Endothelial cell (in vitro differentiated cells): ENCODE measurements at regions not wholly inside any gene's neighbourhood (a gene's known extent, or its start where the extent isn't known, plus 50 kb on each side); places are given as distances from the start of the nearest gene placed in this dataset.

Source experiments
- DNase-seq: peaks from one replicate; pipeline ENCODE4 v3.0.0; 2021; ENCODE audit warnings: low spot score
- H3K27ac Mint-ChIP-seq: one replicate; pipeline ENCODE4 v1.8.0; 2021; ENCODE audit warnings: mixed read lengths, inconsistent platforms; ENCODE audit not compliant: unreplicated experiment
- H3K27me3 Mint-ChIP-seq: one replicate; pipeline ENCODE4 v1.8.0; 2021; ENCODE audit warnings: mild to moderate bottlenecking, moderate library complexity, mixed read lengths, inconsistent platforms; ENCODE audit not compliant: unreplicated experiment
- H3K36me3 Mint-ChIP-seq: one replicate; pipeline ENCODE4 v1.8.0; 2021; ENCODE audit warnings: mild to moderate bottlenecking, low read depth, mixed read lengths, inconsistent platforms; ENCODE audit not compliant: unreplicated experiment
- H3K4me1 Mint-ChIP-seq: one replicate; pipeline ENCODE4 v1.8.0; 2021; ENCODE audit warnings: mild to moderate bottlenecking, mixed read lengths, inconsistent platforms; ENCODE audit not compliant: unreplicated experiment
- H3K4me3 Mint-ChIP-seq: one replicate; pipeline ENCODE4 v1.8.0; 2021; ENCODE audit warnings: mild to moderate bottlenecking, mixed read lengths, inconsistent platforms; ENCODE audit not compliant: unreplicated experiment
- H3K9me3 Mint-ChIP-seq: one replicate; pipeline ENCODE4 v1.8.0; 2021; ENCODE audit warnings: mixed read lengths, inconsistent platforms; ENCODE audit not compliant: unreplicated experiment
- TF ChIP-seq, protein P1 (sequence below): fragments of 200-600 bp; sonication (generic); IDR thresholded peaks from one replicate; pipeline ENCODE4 v1.5.0; 2021; ENCODE audit warnings: antibody characterized with exemption; ENCODE audit not compliant: unreplicated experiment

DNA sequence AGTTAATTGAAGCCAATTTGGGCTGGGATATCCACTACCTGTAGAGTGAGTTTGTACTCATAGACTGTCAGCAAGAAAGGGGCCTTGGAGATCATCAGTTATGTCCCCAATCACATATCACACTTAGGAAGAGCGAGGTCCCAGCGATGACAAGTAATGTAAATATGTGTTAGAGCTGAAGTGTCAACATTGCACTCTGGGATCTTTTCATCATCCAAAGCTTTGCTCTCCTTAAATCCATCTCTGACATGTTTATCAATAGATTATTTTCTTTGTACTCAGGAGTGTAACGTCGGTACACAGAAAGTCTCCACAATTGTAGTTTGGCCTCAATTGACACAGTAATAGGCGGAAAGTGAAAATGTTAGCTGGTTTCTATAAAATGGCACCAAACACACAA, 113.7 kb upstream of the TPRG1 start:
- TF ChIP-seq, protein P1, sequence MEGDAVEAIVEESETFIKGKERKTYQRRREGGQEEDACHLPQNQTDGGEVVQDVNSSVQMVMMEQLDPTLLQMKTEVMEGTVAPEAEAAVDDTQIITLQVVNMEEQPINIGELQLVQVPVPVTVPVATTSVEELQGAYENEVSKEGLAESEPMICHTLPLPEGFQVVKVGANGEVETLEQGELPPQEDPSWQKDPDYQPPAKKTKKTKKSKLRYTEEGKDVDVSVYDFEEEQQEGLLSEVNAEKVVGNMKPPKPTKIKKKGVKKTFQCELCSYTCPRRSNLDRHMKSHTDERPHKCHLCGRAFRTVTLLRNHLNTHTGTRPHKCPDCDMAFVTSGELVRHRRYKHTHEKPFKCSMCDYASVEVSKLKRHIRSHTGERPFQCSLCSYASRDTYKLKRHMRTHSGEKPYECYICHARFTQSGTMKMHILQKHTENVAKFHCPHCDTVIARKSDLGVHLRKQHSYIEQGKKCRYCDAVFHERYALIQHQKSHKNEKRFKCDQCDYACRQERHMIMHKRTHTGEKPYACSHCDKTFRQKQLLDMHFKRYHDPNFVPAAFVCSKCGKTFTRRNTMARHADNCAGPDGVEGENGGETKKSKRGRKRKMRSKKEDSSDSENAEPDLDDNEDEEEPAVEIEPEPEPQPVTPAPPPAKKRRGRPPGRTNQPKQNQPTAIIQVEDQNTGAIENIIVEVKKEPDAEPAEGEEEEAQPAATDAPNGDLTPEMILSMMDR: no peak
- no peak for DNase-seq
- Mint-ChIP-seq H3K4me1 (no peaks in the 10 kb centered on the region), H3K27ac (no peak overlapping the region), H3K9me3 (no peaks in the 10 kb centered on the region), H3K27me3 (peaks cover 2% of the 10 kb centered on the region), H3K36me3 (no peaks in the 10 kb centered on the region), H3K4me3 (no peak overlapping the region)

DNA sequence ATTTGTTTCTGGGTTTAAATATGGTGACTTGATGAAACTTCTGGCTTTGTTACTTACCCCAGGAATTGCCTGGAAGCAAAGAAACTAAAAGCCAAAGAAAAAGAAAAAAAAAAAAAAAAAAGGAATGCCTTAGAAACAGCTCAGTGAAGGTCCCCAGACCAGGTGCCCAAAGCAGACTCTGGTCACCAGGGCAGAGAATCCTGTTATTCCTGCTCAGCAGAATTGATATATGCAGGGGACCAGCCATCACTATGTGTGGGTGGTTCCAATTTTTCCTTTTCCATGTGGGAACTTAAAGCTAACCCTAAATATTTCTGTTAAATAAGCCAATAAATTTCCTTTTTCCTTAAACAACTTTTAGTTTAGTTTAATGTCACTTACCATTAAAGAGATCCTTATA, 100.8 kb upstream of the TPRG1 start:
- Mint-ChIP-seq H3K9me3 (no peaks in the 10 kb centered on the region), H3K27ac (no peak overlapping the region)
- TF ChIP-seq, protein P1: no peak

DNA sequence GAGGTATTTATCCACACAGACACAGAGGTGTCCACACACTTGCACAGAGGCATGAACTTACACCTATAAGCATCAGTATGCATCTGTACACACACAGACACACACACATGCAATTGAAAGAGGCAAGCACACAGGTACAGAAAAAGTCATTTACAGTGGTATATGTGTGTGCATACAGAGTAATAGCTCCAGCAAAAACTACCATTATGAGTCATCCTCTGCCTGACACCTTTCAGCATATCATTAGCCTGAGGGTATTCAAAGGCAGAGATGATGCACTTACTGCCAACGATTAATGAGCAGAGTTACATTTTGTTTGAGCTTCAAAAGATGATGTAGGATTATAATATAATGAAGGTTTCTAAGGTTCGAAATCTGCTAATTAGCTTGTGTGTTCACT, 100.3 kb upstream of the TPRG1 start:
- no peaks in the 10 kb centered on the region for H3K36me3 Mint-ChIP-seq
- no peaks in the 10 kb centered on the region for H3K27me3 Mint-ChIP-seq
- H3K9me3 Mint-ChIP-seq: no peaks in the 10 kb centered on the region
- H3K4me3 Mint-ChIP-seq: no peak overlapping the region
- no peaks in the 10 kb centered on the region for H3K4me1 Mint-ChIP-seq
- DNase-seq: no peak
- TF ChIP-seq, protein P1: no peak
- H3K27ac Mint-ChIP-seq: no peak overlapping the region

More for the DNA sequence above, 100.8 kb upstream of the TPRG1 start:
- H3K4me3 Mint-ChIP-seq: no peak overlapping the region
- H3K4me1 Mint-ChIP-seq: no peaks in the 10 kb centered on the region
- no peaks in the 10 kb centered on the region for H3K36me3 Mint-ChIP-seq
- no peak for DNase-seq
- H3K27me3 Mint-ChIP-seq: no peaks in the 10 kb centered on the region

DNA sequence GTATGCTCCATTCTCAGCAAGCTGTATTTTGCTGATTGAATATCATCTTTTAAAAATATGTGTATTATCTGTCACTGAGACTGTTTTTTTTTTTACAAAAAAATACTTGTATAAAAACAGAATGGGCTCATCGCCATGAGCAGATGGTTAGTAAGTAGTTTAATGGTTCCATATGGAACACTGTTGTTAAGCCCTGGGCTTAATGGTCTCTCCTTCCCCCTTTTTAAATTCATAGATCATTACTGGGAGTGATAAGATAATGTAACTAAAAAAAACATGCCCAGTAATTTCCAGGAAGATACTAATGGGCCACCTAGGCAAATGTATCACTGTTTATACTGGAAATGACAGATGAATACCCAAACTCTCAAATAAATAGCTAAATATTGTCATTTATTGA, 95.3 kb upstream of the TPRG1 start:
- Mint-ChIP-seq H3K27me3 (no peaks in the 10 kb centered on the region), H3K4me1 (no peaks in the 10 kb centered on the region), H3K9me3 (no peaks in the 10 kb centered on the region), H3K4me3 (no peak overlapping the region), H3K36me3 (no peaks in the 10 kb centered on the region), H3K27ac (no peak overlapping the region)
- TF ChIP-seq, protein P1: no peak
- DNase-seq: no peak

DNA sequence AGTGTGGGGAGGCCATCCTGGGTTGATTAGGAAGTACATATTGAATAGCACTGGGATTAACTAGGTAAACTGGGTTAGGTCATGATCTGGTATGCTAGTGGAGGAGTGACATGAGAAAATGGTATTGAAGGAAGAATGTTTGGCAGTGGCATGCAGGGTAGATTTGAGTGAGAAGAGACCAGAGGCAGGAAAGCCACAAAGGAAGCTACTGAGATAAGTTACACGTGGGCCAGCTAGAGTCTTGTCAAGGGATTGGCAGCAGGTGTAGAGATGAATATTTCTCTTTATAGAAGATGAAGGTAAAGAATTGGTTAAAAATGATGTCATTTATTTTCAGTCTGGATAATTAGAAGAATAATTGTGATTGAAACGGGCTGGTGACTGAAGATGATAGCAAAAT, 91.0 kb upstream of the TPRG1 start:
- no peaks in the 10 kb centered on the region for H3K27me3 Mint-ChIP-seq
- no peaks in the 10 kb centered on the region for H3K4me1 Mint-ChIP-seq
- TF ChIP-seq, protein P1: no peak
- H3K27ac Mint-ChIP-seq: no peak overlapping the region
- no peaks in the 10 kb centered on the region for H3K9me3 Mint-ChIP-seq
- DNase-seq: no peak
- H3K36me3 Mint-ChIP-seq: no peaks in the 10 kb centered on the region
- no peak overlapping the region for H3K4me3 Mint-ChIP-seq
